DOHH2 (cell line): ENCODE measurements at regions not wholly inside any gene's neighbourhood (a gene's known extent, or its start where the extent isn't known, plus 50 kb on each side); places are given as distances from the start of the nearest gene placed in this dataset.

Source experiments
- CTCF ChIP-seq: fragments of 200-600 bp; sonication (generic); IDR thresholded peaks from one replicate; pipeline ENCODE4 v1.5.1; 2014; ENCODE audit warnings: antibody characterized with exemption, mild to moderate bottlenecking, low read depth, low read length; ENCODE audit not compliant: poor library complexity, severe bottlenecking
- EZH2phosphoT487 ChIP-seq: fragments of 200-600 bp; sonication (generic); IDR thresholded peaks from 2 replicates; pipeline ENCODE4 v1.6.1; 2017; ENCODE audit warnings: borderline replicate concordance, mild to moderate bottlenecking, antibody characterized with exemption, low read length, moderate library complexity, mixed read lengths

- TF ChIP-seq CTCF = no peak
- no peak for TF ChIP-seq EZH2phosphoT487
These were observed 604.5 kb downstream of the PLPP3 start for GRCh38 chr1:55974714-55975441.
